B cell (primary cell): ENCODE measurements at regions not wholly inside any gene's neighbourhood (a gene's known extent, or its start where the extent isn't known, plus 50 kb on each side); places are given as distances from the start of the nearest gene placed in this dataset.

Source experiments
- ATAC-seq: fragments of 200-7000 bp; cut with Tn5 transposase; one replicate; pipeline ENCODE4 v1.10.0; 2021; ENCODE audit warnings: low read depth, mild to moderate bottlenecking, moderate number of reproducible peaks, moderate library complexity
- CTCF ChIA-PET: fragments of 350-600 bp; sonication (Branson Sonifier 250); formaldehyde crosslinking; loops from one replicate; lab custom pipeline; 2021; ENCODE audit warnings: antibody characterized with exemption, inconsistent platforms; lab: Charles Lee
- POLR2A ChIA-PET: fragments of 350-600 bp; sonication (Branson Sonifier 250); formaldehyde crosslinking; loops from one replicate; lab custom pipeline; 2021; ENCODE audit warnings: antibody characterized with exemption; lab: Charles Lee
- DNase-seq: peaks from one replicate; pipeline ENCODE4 v3.0.0; 2013
- H2AFZ ChIP-seq: 2 replicates; pipeline ENCODE4 v1.6.1; 2012; ENCODE audit warnings: mild to moderate bottlenecking, low read depth, low read length; ENCODE audit not compliant: insufficient read depth, poor library complexity, severe bottlenecking
- H3K27ac ChIP-seq, 2 donors: 1 replicate in 1 of 2; 2 replicates in 1 of 2; pipeline ENCODE4 v1.5.1; 2012 to 2013; ENCODE audit warnings: low read length in 2 of 2, mild to moderate bottlenecking in 2 of 2, moderate library complexity in 1 of 2
- H3K27me3 ChIP-seq, 4 experiments: fragments of 200-600 bp in 1 of 4; sonication (generic) in 1 of 4; replicated peaks in 1 of 4; 1 replicate in 2 of 4; 2 replicates in 2 of 4; pipeline versions ENCODE4 v1.6.1 to v1.7.0; 2013 to 2016; ENCODE audit warnings: low read length in 3 of 4, mild to moderate bottlenecking in 2 of 4, mixed read lengths in 1 of 4, moderate library complexity in 1 of 4; ENCODE audit not compliant: insufficient read depth in 4 of 4, control insufficient read depth in 3 of 4; ENCODE audit errors: control extremely low read depth in 1 of 4
- H3K36me3 ChIP-seq, 2 experiments: replicated peaks in 1 of 2; 1 replicate in 1 of 2; 2 replicates in 1 of 2; pipeline versions ENCODE4 v1.6.1 to v1.7.1; 2013; ENCODE audit warnings: low read length in 1 of 2; ENCODE audit not compliant: insufficient read depth in 2 of 2, control insufficient read depth in 1 of 2; ENCODE audit errors: control extremely low read depth in 1 of 2, extremely low read depth in 1 of 2
- H3K4me1 ChIP-seq, 2 donors: fragments of 200-600 bp in 1 of 2; sonication (generic) in 1 of 2; 1 replicate in 1 of 2; 2 replicates in 1 of 2; pipeline versions ENCODE4 v1.5.1 to v1.6.1; 2013 to 2017; ENCODE audit warnings: low read length in 2 of 2; ENCODE audit not compliant: control insufficient read depth in 2 of 2, insufficient read depth in 2 of 2
- H3K4me2 ChIP-seq: replicated peaks from 2 replicates; pipeline ENCODE3; 2012; ENCODE audit warnings: mild to moderate bottlenecking, low read depth, low read length; ENCODE audit not compliant: poor library complexity, severe bottlenecking
- H3K4me3 ChIP-seq, 5 experiments: fragments of 200-600 bp in 1 of 5; sonication (generic) in 1 of 5; 1 replicate in 3 of 5; 2 replicates in 2 of 5; pipeline versions ENCODE4 v1.5.1 to v1.7.0; 2011 to 2016; ENCODE audit warnings: low read length in 4 of 5, mild to moderate bottlenecking in 4 of 5, low read depth in 2 of 5, control low read depth in 1 of 5, moderate library complexity in 1 of 5; ENCODE audit not compliant: insufficient read depth in 1 of 5; ENCODE audit errors: control extremely low read depth in 1 of 5, extremely low read depth in 1 of 5
- H3K79me2 ChIP-seq: fragments of 200-600 bp; sonication (generic); one replicate; pipeline ENCODE4 v1.6.0; 2016; ENCODE audit warnings: low read length; ENCODE audit not compliant: control insufficient read depth, insufficient read depth
- H3K9ac ChIP-seq: fragments of 200-600 bp; sonication (generic); 2 replicates; pipeline ENCODE4 v1.6.1; 2017; ENCODE audit warnings: mild to moderate bottlenecking, low read length, moderate library complexity
- H3K9me3 ChIP-seq, 3 donors: one replicate each; pipeline versions ENCODE4 v1.6.1 to v1.7.1; 2013; ENCODE audit warnings: low read length in 2 of 3; ENCODE audit not compliant: control insufficient read depth in 2 of 3, insufficient read depth in 1 of 3; ENCODE audit errors: control extremely low read depth in 1 of 3
- H4K20me1 ChIP-seq: 2 replicates; pipeline ENCODE4 v1.6.0; 2012; ENCODE audit warnings: mild to moderate bottlenecking, low read length; ENCODE audit not compliant: insufficient read depth, control insufficient read depth, poor library complexity, severe bottlenecking
- H3K27ac Mint-ChIP-seq: one replicate; pipeline ENCODE4 v1.8.0; 2021; ENCODE audit warnings: mixed read lengths
- H3K27me3 Mint-ChIP-seq: one replicate; pipeline ENCODE4 v1.8.0; 2021; ENCODE audit warnings: mixed read lengths
- H3K4me1 Mint-ChIP-seq: one replicate; pipeline ENCODE4 v1.8.0; 2021; ENCODE audit warnings: mixed read lengths
- H3K4me3 Mint-ChIP-seq: one replicate; pipeline ENCODE4 v1.8.0; 2021; ENCODE audit warnings: mixed read lengths
- H3K9me3 Mint-ChIP-seq: one replicate; pipeline ENCODE4 v1.8.0; 2022; ENCODE audit warnings: mixed read lengths; ENCODE audit not compliant: insufficient read depth
- EZH2 ChIP-seq: IDR thresholded peaks from 2 replicates; pipeline ENCODE4 v1.6.1; 2012; ENCODE audit warnings: borderline replicate concordance, low read depth, mild to moderate bottlenecking, moderate library complexity, low read length; ENCODE audit not compliant: insufficient read depth, poor library complexity, severe bottlenecking
- WGBS: methylation state at CpG from one replicate; pipeline ENCODE4 v1.1.5; 2013; ENCODE audit warnings: missing lambda C conversion rate; ENCODE audit not compliant: insufficient coverage; 5-methylcytosine and 5-hydroxymethylcytosine counted together
- intact Hi-C: fragments of 100-400 bp; cut with micrococcal nuclease; formaldehyde crosslinking; loops from one replicate; pipeline ENCODE4 v1.10.0; 2022
- TF ChIP-seq, protein P1 (sequence below): fragments of 200-600 bp; IDR thresholded peaks from one replicate; pipeline ENCODE4 v1.8.0; 2022; ENCODE audit warnings: antibody characterized with exemption, mild to moderate bottlenecking

DNA sequence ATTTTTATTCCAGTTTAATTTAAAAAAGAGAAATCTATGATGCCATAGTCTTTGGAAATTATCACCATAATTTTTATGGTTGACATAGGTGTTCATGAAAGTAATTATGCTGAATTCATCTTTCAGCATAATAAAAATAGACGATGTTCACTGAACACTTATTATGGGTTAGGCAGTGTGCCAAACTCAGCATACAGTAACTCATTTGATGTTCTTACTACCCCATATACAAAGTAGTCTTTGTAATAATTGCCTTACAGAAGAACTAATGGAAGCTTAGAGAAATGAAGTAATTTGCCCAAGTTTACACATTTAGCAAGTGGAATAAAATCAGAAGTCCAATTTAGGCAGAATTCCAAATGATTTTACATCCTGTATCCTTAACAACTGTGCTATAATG, 852.2 kb upstream of the GOT2 start:
- Histone ChIP-seq H3K9ac (no peak overlapping the region), H3K4me3 (no peak overlapping the region), H3K79me2 (no peaks in the 10 kb centered on the region), H3K27me3 (no peaks in the 10 kb centered on the region), H4K20me1 (no peaks in the 10 kb centered on the region), H3K36me3 (no peaks in the 10 kb centered on the region), H3K4me2 (no peak overlapping the region), H3K4me1 (no peaks in the 10 kb centered on the region), H3K9me3 (peaks cover 0 to 1% (median 0%) of the 10 kb centered on the region in 3 donors), H3K27ac (no peak overlapping the region), H2AFZ (no peak overlapping the region)
- POLR2A ChIA-PET = no interaction called here
- no peak for TF ChIP-seq EZH2
- TF ChIP-seq, protein P1, sequence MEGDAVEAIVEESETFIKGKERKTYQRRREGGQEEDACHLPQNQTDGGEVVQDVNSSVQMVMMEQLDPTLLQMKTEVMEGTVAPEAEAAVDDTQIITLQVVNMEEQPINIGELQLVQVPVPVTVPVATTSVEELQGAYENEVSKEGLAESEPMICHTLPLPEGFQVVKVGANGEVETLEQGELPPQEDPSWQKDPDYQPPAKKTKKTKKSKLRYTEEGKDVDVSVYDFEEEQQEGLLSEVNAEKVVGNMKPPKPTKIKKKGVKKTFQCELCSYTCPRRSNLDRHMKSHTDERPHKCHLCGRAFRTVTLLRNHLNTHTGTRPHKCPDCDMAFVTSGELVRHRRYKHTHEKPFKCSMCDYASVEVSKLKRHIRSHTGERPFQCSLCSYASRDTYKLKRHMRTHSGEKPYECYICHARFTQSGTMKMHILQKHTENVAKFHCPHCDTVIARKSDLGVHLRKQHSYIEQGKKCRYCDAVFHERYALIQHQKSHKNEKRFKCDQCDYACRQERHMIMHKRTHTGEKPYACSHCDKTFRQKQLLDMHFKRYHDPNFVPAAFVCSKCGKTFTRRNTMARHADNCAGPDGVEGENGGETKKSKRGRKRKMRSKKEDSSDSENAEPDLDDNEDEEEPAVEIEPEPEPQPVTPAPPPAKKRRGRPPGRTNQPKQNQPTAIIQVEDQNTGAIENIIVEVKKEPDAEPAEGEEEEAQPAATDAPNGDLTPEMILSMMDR = no peak
- CTCF ChIA-PET = no interaction called here
- H3K27ac Mint-ChIP-seq = no peak overlapping the region
- DNase-seq = no peak
- H3K4me1 Mint-ChIP-seq = no peaks in the 10 kb centered on the region
- WGBS = no CpG with 5 or more reads among the region's 1 CpG
- no peak overlapping the region for H3K4me3 Mint-ChIP-seq
- intact Hi-C loops = no loop called here
- ATAC-seq = no peak
- H3K9me3 Mint-ChIP-seq = peaks cover 4% of the 10 kb centered on the region
- no peaks in the 10 kb centered on the region for H3K27me3 Mint-ChIP-seq

DNA sequence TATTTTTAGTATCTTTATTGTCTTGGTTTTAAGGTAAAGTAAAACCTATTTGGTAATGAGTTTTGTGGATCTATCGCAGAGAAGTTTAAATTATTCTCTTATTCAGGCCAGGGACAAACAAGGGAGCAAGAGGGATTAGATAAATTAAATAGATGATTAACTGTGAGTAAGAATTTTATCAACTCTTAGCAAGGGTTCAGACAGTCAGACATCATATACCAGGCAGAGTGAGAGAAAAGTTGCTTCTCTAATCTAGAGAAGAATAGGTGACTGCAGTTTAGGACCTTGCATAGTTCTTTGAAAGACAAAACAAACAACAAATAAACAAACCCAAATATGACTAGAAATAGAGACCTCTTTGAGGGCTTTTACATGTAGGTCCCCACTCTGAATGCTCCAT, 840.2 kb upstream of the GOT2 start:
- H3K79me2 ChIP-seq = no peaks in the 10 kb centered on the region
- H3K4me3 Mint-ChIP-seq = no peak overlapping the region
- CTCF ChIA-PET = no interaction called here
- H2AFZ ChIP-seq = no peak overlapping the region
- intact Hi-C loops = no loop called here
- TF ChIP-seq, protein P1 = no peak
- TF ChIP-seq EZH2 = no peak
- H3K9me3 Mint-ChIP-seq = peaks cover 6% of the 10 kb centered on the region
- no peak overlapping the region for H3K27ac Mint-ChIP-seq
- ATAC-seq (no peak), DNase-seq (no peak)
- H3K27me3 Mint-ChIP-seq = no peaks in the 10 kb centered on the region
- no peak overlapping the region for H3K4me2 ChIP-seq
- no peak overlapping the region for H3K4me3 ChIP-seq
- no peaks in the 10 kb centered on the region for H3K4me1 Mint-ChIP-seq
- H3K27ac ChIP-seq = no peak overlapping the region
- no peaks in the 10 kb centered on the region for H4K20me1 ChIP-seq
- H3K9ac ChIP-seq = no peak overlapping the region
- no peaks in the 10 kb centered on the region for H3K27me3 ChIP-seq
- WGBS = 100% methylated on average over 1 of the region's 1 CpG
- H3K9me3 ChIP-seq = peaks cover 0 to 4% (median 1%) of the 10 kb centered on the region in 3 donors
- H3K4me1 ChIP-seq = no peaks in the 10 kb centered on the region
- no peaks in the 10 kb centered on the region for H3K36me3 ChIP-seq
- POLR2A ChIA-PET = no interaction called here
